ENCODE measurements at regions not wholly inside any gene's neighbourhood (a gene's known extent, or its start where the extent isn't known, plus 50 kb on each side); places are given as distances from the start of the nearest gene placed in this dataset.

DNA sequence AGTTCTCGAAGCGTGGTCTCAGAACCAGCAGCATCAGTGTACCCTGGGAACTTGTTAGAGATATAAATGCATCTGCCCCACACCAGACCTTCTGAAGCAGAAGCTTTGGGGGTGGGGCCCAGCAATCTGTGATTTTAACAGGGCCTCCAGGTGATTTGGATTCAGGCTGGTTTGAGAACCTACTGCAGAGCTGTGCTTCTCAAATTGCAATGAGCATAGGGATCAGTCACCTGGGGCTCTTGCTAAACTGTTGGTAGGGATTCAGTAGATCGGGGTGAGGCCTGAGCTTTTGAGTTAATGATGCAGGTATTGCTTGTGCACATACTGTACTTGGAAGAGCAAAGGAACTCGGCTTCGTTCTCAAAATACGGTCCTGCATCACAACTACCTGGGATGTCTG, 243.6 kb upstream of the PODXL start:
- TF ChIP-seq YY1 (IDR thresholded peaks at IDR 0.05; ENCODE audit: insufficient read depth, insufficient read length) (no peak), ZNF274 (IDR thresholded peaks at IDR 0.05; ENCODE audit: low read depth, low read length) (no peak), SUZ12 (IDR thresholded peaks at IDR 0.05; ENCODE audit: extremely low read depth, insufficient read depth, insufficient read length) (no peak)
- H3K4me3 ChIP-seq (ENCODE audit: insufficient read length, low read depth), result no peak overlapping the region
- DNase-seq (ENCODE audit: low read depth, low spot score), result no peak
- H3K36me3 ChIP-seq (ENCODE audit: insufficient read depth, insufficient read length, low read length), result no peaks in the 10 kb centered on the region
- no peak overlapping the region for H3K9ac ChIP-seq (ENCODE audit: insufficient read length, low read depth)
- no peaks in the 10 kb centered on the region for H3K4me1 ChIP-seq (ENCODE audit: insufficient read depth, insufficient read length)
- H3K27me3 ChIP-seq (ENCODE audit: insufficient read depth, insufficient read length), result no peaks in the 10 kb centered on the region
- no peaks in the 10 kb centered on the region for H3K9me3 ChIP-seq (ENCODE audit: insufficient read depth, low read length)

DNA sequence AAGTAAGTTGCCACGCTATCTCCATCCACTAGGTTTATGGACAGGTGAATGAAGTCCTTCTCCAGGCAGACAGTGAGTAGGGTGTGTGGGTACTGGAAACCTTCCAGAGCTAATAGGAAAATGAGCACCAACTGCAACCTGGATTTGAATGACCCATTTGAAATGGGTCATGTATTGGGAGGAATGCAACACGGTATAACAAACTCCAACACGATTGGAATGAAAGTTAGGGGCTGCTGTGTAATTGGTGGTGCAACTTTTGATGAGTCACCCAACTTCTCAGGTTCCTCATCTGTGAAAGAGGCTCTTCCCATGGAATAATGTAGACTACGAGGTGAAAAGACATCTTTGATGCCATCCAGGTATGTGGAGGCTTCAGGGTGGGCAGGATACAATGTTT, 241.4 kb upstream of the PODXL start:
- no peaks in the 10 kb centered on the region for H3K36me3 ChIP-seq (ENCODE audit: insufficient read depth, insufficient read length, low read length)
- no peaks in the 10 kb centered on the region for H3K4me1 ChIP-seq (ENCODE audit: insufficient read depth, insufficient read length)
- no peaks in the 10 kb centered on the region for H3K9me3 ChIP-seq (ENCODE audit: insufficient read depth, low read length)
- H3K9ac ChIP-seq (ENCODE audit: insufficient read length, low read depth), result no peak overlapping the region
- no peak for TF ChIP-seq YY1 (IDR thresholded peaks at IDR 0.05; ENCODE audit: insufficient read depth, insufficient read length)
- TF ChIP-seq SUZ12 (IDR thresholded peaks at IDR 0.05; ENCODE audit: extremely low read depth, insufficient read depth, insufficient read length), result no peak
- no peak for TF ChIP-seq ZNF274 (IDR thresholded peaks at IDR 0.05; ENCODE audit: low read depth, low read length)
- H3K27me3 ChIP-seq (ENCODE audit: insufficient read depth, insufficient read length), result no peaks in the 10 kb centered on the region
- DNase-seq (ENCODE audit: low read depth, low spot score), result no peak
- H3K4me3 ChIP-seq (ENCODE audit: insufficient read length, low read depth), result no peak overlapping the region

DNA sequence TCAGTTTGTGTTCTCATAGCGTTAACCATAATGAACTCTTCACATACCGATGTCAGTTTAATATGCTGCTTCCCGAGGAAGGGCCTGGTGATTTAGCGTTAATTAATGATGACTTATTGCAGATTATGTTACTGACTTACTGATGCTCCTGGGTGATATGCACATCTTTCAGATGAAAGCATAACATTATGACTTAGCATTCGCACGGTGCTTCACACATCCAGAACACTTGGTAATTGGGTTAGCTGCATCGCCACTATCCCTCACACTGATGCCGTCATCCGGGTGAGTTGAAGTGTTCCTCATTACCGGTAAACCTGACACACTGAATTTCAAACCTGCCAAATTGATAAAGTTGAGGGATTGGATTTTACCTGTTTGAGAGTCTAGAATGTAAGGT, 239.0 kb upstream of the PODXL start:
- H3K9ac ChIP-seq (ENCODE audit: insufficient read length, low read depth), result no peak overlapping the region
- H3K36me3 ChIP-seq (ENCODE audit: insufficient read depth, insufficient read length, low read length), result no peaks in the 10 kb centered on the region
- no peaks in the 10 kb centered on the region for H3K9me3 ChIP-seq (ENCODE audit: insufficient read depth, low read length)
- H3K27me3 ChIP-seq (ENCODE audit: insufficient read depth, insufficient read length), result no peaks in the 10 kb centered on the region
- DNase-seq (ENCODE audit: low read depth, low spot score), result no peak
- H3K4me1 ChIP-seq (ENCODE audit: insufficient read depth, insufficient read length), result no peaks in the 10 kb centered on the region
- H3K4me3 ChIP-seq (ENCODE audit: insufficient read length, low read depth), result no peak overlapping the region
- TF ChIP-seq YY1 (IDR thresholded peaks at IDR 0.05; ENCODE audit: insufficient read depth, insufficient read length), result no peak
- no peak for TF ChIP-seq SUZ12 (IDR thresholded peaks at IDR 0.05; ENCODE audit: extremely low read depth, insufficient read depth, insufficient read length)
- no peak for TF ChIP-seq ZNF274 (IDR thresholded peaks at IDR 0.05; ENCODE audit: low read depth, low read length)

DNA sequence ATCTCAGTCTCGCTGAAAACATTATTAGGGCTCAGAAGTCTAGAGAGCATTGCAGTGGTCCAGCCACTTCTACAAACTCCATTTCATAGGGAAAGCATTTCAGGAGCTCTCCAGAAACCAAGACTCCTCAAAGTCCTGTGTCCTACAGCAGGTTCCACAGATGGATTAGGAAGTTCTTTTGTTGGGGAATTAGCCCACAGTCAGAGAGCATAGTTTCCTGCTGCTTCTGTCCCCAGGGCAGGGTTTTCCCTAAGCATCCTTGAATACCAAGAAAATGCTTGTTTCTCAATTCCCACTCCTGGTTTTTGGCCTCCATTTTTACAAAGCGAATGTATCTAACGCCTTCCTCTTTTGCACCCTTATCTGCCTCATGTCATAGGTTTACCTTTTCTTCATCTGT, 235.9 kb upstream of the PODXL start:
- H3K9ac ChIP-seq (ENCODE audit: insufficient read length, low read depth), result no peak overlapping the region
- no peaks in the 10 kb centered on the region for H3K4me1 ChIP-seq (ENCODE audit: insufficient read depth, insufficient read length)
- H3K9me3 ChIP-seq (ENCODE audit: insufficient read depth, low read length), result peaks cover 7% of the 10 kb centered on the region; the same call in 1 of the 2 replicates
- peak; percentile 57 for DNase-seq (ENCODE audit: low read depth, low spot score)
- no peak for TF ChIP-seq YY1 (IDR thresholded peaks at IDR 0.05; ENCODE audit: insufficient read depth, insufficient read length)
- TF ChIP-seq SUZ12 (IDR thresholded peaks at IDR 0.05; ENCODE audit: extremely low read depth, insufficient read depth, insufficient read length), result no peak
- no peak for TF ChIP-seq ZNF274 (IDR thresholded peaks at IDR 0.05; ENCODE audit: low read depth, low read length)
- no peaks in the 10 kb centered on the region for H3K27me3 ChIP-seq (ENCODE audit: insufficient read depth, insufficient read length)
- H3K36me3 ChIP-seq (ENCODE audit: insufficient read depth, insufficient read length, low read length), result no peaks in the 10 kb centered on the region
- no peak overlapping the region for H3K4me3 ChIP-seq (ENCODE audit: insufficient read length, low read depth)

DNA sequence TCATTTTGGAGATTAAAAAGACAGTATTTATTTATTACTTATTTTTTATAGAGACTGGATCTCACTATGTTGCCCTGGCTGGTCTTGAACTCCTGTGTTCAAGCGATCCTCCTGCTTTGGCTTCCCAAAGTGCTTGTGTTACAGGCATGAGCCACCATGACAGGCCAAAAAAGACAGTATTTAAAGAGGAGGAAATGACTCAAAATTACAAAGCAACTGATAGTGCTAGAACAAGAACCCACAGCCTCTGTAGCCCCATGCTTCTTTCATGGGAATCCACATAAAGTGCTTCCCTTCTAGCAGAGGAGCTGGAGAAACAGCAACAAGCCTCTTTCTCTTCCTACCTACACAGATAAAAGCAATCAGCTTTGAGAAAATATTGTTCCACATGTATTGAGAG, 230.7 kb upstream of the PODXL start:
- H3K4me1 ChIP-seq (ENCODE audit: insufficient read depth, insufficient read length), result no peaks in the 10 kb centered on the region
- no peak for DNase-seq (ENCODE audit: low read depth, low spot score)

DNA sequence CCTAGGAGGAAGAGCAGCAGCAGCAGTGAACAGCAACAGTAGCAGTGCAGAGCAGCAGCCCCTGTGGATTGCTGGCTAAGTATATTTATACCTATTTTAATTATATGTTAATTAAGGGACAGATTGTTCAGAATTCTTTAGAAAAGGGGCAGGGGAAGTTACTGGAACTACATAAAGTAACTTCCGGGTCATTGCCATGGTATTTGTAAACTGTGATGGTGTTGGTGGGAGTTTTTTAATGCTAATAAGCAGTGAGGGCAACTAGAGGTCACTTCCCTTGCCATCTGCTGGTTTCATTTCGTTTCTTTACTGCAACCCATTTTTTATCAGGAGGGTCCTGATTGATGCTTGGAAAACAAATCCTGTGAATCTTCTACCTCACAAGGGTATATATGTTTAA, 229.8 kb upstream of the PODXL start:
- peaks cover 7% of the 10 kb centered on the region for H3K9me3 ChIP-seq (ENCODE audit: insufficient read depth, low read length)
- DNase-seq (ENCODE audit: low read depth, low spot score), result no peak
- no peaks in the 10 kb centered on the region for H3K4me1 ChIP-seq (ENCODE audit: insufficient read depth, insufficient read length)
- H3K4me3 ChIP-seq (ENCODE audit: insufficient read length, low read depth), result no peak overlapping the region
- TF ChIP-seq ZNF274 (IDR thresholded peaks at IDR 0.05; ENCODE audit: low read depth, low read length), result no peak
- no peak for TF ChIP-seq SUZ12 (IDR thresholded peaks at IDR 0.05; ENCODE audit: extremely low read depth, insufficient read depth, insufficient read length)
- TF ChIP-seq YY1 (IDR thresholded peaks at IDR 0.05; ENCODE audit: insufficient read depth, insufficient read length), result no peak
- H3K9ac ChIP-seq (ENCODE audit: insufficient read length, low read depth), result no peak overlapping the region
- H3K36me3 ChIP-seq (ENCODE audit: insufficient read depth, insufficient read length, low read length), result no peaks in the 10 kb centered on the region
- no peaks in the 10 kb centered on the region for H3K27me3 ChIP-seq (ENCODE audit: insufficient read depth, insufficient read length)

More for the DNA sequence above, 230.7 kb upstream of the PODXL start:
- peaks cover 7% of the 10 kb centered on the region for H3K9me3 ChIP-seq (ENCODE audit: insufficient read depth, low read length)
- no peak overlapping the region for H3K9ac ChIP-seq (ENCODE audit: insufficient read length, low read depth)
- no peak overlapping the region for H3K4me3 ChIP-seq (ENCODE audit: insufficient read length, low read depth)
- H3K36me3 ChIP-seq (ENCODE audit: insufficient read depth, insufficient read length, low read length), result no peaks in the 10 kb centered on the region
- TF ChIP-seq SUZ12 (IDR thresholded peaks at IDR 0.05; ENCODE audit: extremely low read depth, insufficient read depth, insufficient read length) (no peak), YY1 (IDR thresholded peaks at IDR 0.05; ENCODE audit: insufficient read depth, insufficient read length) (no peak), ZNF274 (IDR thresholded peaks at IDR 0.05; ENCODE audit: low read depth, low read length) (no peak)
- H3K27me3 ChIP-seq (ENCODE audit: insufficient read depth, insufficient read length), result no peaks in the 10 kb centered on the region

DNA sequence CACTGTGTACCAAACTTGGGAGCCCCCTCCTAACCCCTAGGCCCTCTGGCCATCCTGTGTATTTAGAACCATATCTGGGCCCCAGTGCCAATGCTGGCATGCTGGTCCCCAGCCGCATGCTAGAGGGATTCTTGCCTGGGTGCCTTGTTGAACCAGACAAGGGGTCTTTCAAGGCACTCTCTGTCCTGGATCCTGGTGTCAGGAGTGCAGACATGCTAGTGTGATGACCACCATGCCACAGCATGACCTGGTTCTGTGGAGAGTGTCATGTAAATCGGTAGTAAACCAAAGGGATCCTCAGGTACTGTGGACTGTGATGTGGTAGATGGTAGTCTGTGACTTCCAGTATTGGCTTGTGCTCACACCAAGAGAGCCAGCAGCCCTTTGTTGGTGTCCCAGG, 222.2 kb upstream of the PODXL start:
- Histone ChIP-seq H3K9me3 (ENCODE audit: insufficient read depth, low read length) (no peaks in the 10 kb centered on the region), H3K4me1 (ENCODE audit: insufficient read depth, insufficient read length) (no peaks in the 10 kb centered on the region), H3K27me3 (ENCODE audit: insufficient read depth, insufficient read length) (no peaks in the 10 kb centered on the region), H3K9ac (ENCODE audit: insufficient read length, low read depth) (no peak overlapping the region), H3K36me3 (ENCODE audit: insufficient read depth, insufficient read length, low read length) (peaks cover 5% of the 10 kb centered on the region), H3K4me3 (ENCODE audit: insufficient read length, low read depth) (no peak overlapping the region)
- TF ChIP-seq ZNF274 (IDR thresholded peaks at IDR 0.05; ENCODE audit: low read depth, low read length), result no peak
- no peak for TF ChIP-seq SUZ12 (IDR thresholded peaks at IDR 0.05; ENCODE audit: extremely low read depth, insufficient read depth, insufficient read length)
- no peak for TF ChIP-seq YY1 (IDR thresholded peaks at IDR 0.05; ENCODE audit: insufficient read depth, insufficient read length)
- DNase-seq (ENCODE audit: low read depth, low spot score), result no peak

Data from NT2/D1 (cell line).